GM23248 (cell line): ENCODE measurements at regions not wholly inside any gene's neighbourhood (a gene's known extent, or its start where the extent isn't known, plus 50 kb on each side); places are given as distances from the start of the nearest gene placed in this dataset.

ENCODE experiments used
- DNase-seq: peaks from one replicate; pipeline ENCODE4 v3.0.0-alpha.2; 2015
- H2AFZ ChIP-seq: fragments of 200-600 bp; sonication (generic); 2 replicates; pipeline ENCODE4 v1.6.1; 2016; ENCODE audit warnings: antibody characterized with exemption
- H3F3A ChIP-seq: fragments of 200-600 bp; sonication (generic); 2 replicates; pipeline ENCODE4 v1.6.1; 2016; ENCODE audit warnings: mild to moderate bottlenecking, antibody characterized with exemption, mixed run types; ENCODE audit not compliant: insufficient read depth
- H3K27ac ChIP-seq: fragments of 200-600 bp; sonication (generic); 2 replicates; pipeline ENCODE4 v1.5.1; 2016; ENCODE audit warnings: mild to moderate bottlenecking
- H3K27me3 ChIP-seq: fragments of 200-600 bp; sonication (generic); replicated peaks from 2 replicates; pipeline ENCODE4 v1.6.1; 2016; ENCODE audit warnings: mild to moderate bottlenecking; ENCODE audit not compliant: insufficient read depth
- H3K36me3 ChIP-seq: fragments of 200-600 bp; sonication (generic); 2 replicates; pipeline ENCODE4 v1.6.1; 2016; ENCODE audit warnings: low read depth, mild to moderate bottlenecking
- H3K4me1 ChIP-seq: fragments of 200-600 bp; sonication (generic); 2 replicates; pipeline ENCODE4 v1.6.1; 2016; ENCODE audit warnings: mild to moderate bottlenecking; ENCODE audit not compliant: insufficient read depth
- H3K4me2 ChIP-seq: fragments of 200-600 bp; sonication (generic); one replicate; pipeline ENCODE4 v1.6.1; 2016; ENCODE audit warnings: mild to moderate bottlenecking; ENCODE audit not compliant: unreplicated experiment
- H3K4me3 ChIP-seq: fragments of 200-600 bp; sonication (generic); 2 replicates; pipeline ENCODE4 v1.5.1; 2016; ENCODE audit warnings: mild to moderate bottlenecking
- H3K79me2 ChIP-seq: fragments of 200-600 bp; sonication (generic); 2 replicates; pipeline ENCODE4 v1.6.1; 2016; ENCODE audit warnings: mild to moderate bottlenecking; ENCODE audit not compliant: insufficient read depth
- H3K9ac ChIP-seq: fragments of 200-600 bp; sonication (generic); 2 replicates; pipeline ENCODE4 v1.6.1; 2016; ENCODE audit warnings: mild to moderate bottlenecking
- H3K9me2 ChIP-seq: fragments of 200-600 bp; sonication (generic); 2 replicates; pipeline ENCODE4 v1.6.1; 2016; ENCODE audit warnings: mixed run types, mild to moderate bottlenecking, moderate library complexity; ENCODE audit not compliant: insufficient read depth
- H3K9me3 ChIP-seq: fragments of 200-600 bp; sonication (generic); one replicate; pipeline ENCODE4 v1.6.1; 2017; ENCODE audit warnings: low read depth
- H4K20me1 ChIP-seq: fragments of 200-600 bp; sonication (generic); 2 replicates; pipeline ENCODE4 v1.6.0; 2016; ENCODE audit not compliant: insufficient read depth
- EZH2 ChIP-seq: fragments of 200-600 bp; sonication (generic); IDR thresholded peaks from 2 replicates; pipeline ENCODE4 v1.6.1; 2018; ENCODE audit warnings: antibody characterized with exemption, mild to moderate bottlenecking; ENCODE audit not compliant: insufficient read depth, poor library complexity, severe bottlenecking
- EZH2phosphoT487 ChIP-seq: fragments of 200-600 bp; sonication (generic); IDR thresholded peaks from 2 replicates; pipeline ENCODE4 v1.6.1; 2018; ENCODE audit warnings: antibody characterized with exemption, moderate library complexity, mild to moderate bottlenecking, low read depth; ENCODE audit not compliant: insufficient read depth
- WGBS, 2 experiments: methylation state at CpG; one replicate each; pipeline ENCODE4 v1.1.6; 2015 to 2017; ENCODE audit warnings: low lambda C conversion rate in 2 of 2, low coverage in 1 of 2; ENCODE audit errors: missing lambda C conversion rate in 2 of 2; 5-methylcytosine and 5-hydroxymethylcytosine counted together
- in situ Hi-C: fragments of 300-500 bp; cut with MboI; formaldehyde crosslinking; loops from 2 replicates; pipeline ENCODE4 v1.15.0; 2020

GRCh38 chr4:110970642-110971041 lies 347.8 kb upstream of the PITX2 start:
- Histone ChIP-seq H3K27ac (no peak overlapping the region), H2AFZ (no peak overlapping the region; the same call in 1 of the 2 replicates), H3K9ac (no peak overlapping the region), H3K9me3 (no peaks in the 10 kb centered on the region), H3K27me3 (no peaks in the 10 kb centered on the region), H4K20me1 (no peaks in the 10 kb centered on the region), H3K36me3 (no peaks in the 10 kb centered on the region), H3K9me2 (no peaks in the 10 kb centered on the region), H3K4me3 (no peak overlapping the region), H3K4me1 (0 out of 2 replicates have a peak, but pooled peaks cover 6% of the 10 kb centered on the region), H3K4me2 (no peak overlapping the region), H3F3A (peaks cover 4% of the 10 kb centered on the region; the same call in 1 of the 2 replicates), H3K79me2 (no peaks in the 10 kb centered on the region)
- TF ChIP-seq EZH2phosphoT487: no peak
- 20 to 26% methylated on average over 3 of the region's 3 CpGs for WGBS, 2 experiments
- DNase-seq: peak; percentile 51
- in situ Hi-C loops: loop anchor here (25.0 kb wide), 2 partner anchors 383 to 958 kb away; no protein-coding TSS in a partner anchor

DNA sequence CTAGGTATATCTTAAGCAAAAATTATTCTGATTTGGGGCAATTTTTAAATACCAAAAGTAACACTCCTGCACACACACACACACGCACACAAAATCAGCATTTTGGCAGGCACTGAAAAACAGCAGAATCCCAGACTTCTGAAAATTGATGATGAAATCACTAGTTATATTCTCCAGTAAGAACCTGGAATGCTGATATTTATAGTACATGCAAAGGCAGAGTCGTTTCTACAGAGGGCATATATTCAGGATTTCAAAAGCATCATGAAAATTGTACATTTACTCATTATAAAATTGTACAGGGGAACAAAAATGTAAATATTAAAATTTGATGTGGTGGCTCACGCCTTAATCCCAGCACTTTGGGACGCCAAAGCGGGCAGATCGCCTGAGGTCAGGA lies 352.5 kb upstream of the PITX2 start:
- H2AFZ ChIP-seq: no peak overlapping the region
- H3K27me3 ChIP-seq: no peaks in the 10 kb centered on the region
- H4K20me1 ChIP-seq: no peaks in the 10 kb centered on the region
- no peak overlapping the region for H3K27ac ChIP-seq
- H3K9me3 ChIP-seq: no peaks in the 10 kb centered on the region
- no peak overlapping the region for H3K4me3 ChIP-seq
- H3K4me2 ChIP-seq: no peak overlapping the region
- H3F3A ChIP-seq: no peaks in the 10 kb centered on the region
- H3K4me1 ChIP-seq: no peaks in the 10 kb centered on the region
- H3K36me3 ChIP-seq: no peaks in the 10 kb centered on the region
- TF ChIP-seq EZH2phosphoT487: no peak
- no peak for TF ChIP-seq EZH2
- H3K9me2 ChIP-seq: no peaks in the 10 kb centered on the region
- in situ Hi-C loops: no loop called here
- H3K79me2 ChIP-seq: no peaks in the 10 kb centered on the region
- WGBS, 2 experiments: 90 to 95% methylated on average over 6 of the region's 6 CpGs
- no peak for DNase-seq
- no peak overlapping the region for H3K9ac ChIP-seq

GRCh38 chr4:110977554-110977953 lies 354.7 kb upstream of the PITX2 start:
- WGBS, 2 experiments: 31 to 46% methylated on average over 2 of the region's 2 CpGs
- H3F3A ChIP-seq: no peaks in the 10 kb centered on the region
- TF ChIP-seq EZH2: no peak
- no peak for TF ChIP-seq EZH2phosphoT487
- in situ Hi-C loops: no loop called here
- no peak overlapping the region for H3K27ac ChIP-seq
- H2AFZ ChIP-seq: no peak overlapping the region
- no peaks in the 10 kb centered on the region for H3K79me2 ChIP-seq
- no peak overlapping the region for H3K9ac ChIP-seq
- H3K4me3 ChIP-seq: no peak overlapping the region
- no peaks in the 10 kb centered on the region for H3K9me2 ChIP-seq
- H4K20me1 ChIP-seq: no peaks in the 10 kb centered on the region
- DNase-seq: peak; percentile 53
- H3K4me2 ChIP-seq: no peak overlapping the region
- no peaks in the 10 kb centered on the region for H3K27me3 ChIP-seq
- no peaks in the 10 kb centered on the region for H3K36me3 ChIP-seq
- peaks cover 4% of the 10 kb centered on the region; the same call in 1 of the 2 replicates for H3K4me1 ChIP-seq
- H3K9me3 ChIP-seq: no peaks in the 10 kb centered on the region

DNA sequence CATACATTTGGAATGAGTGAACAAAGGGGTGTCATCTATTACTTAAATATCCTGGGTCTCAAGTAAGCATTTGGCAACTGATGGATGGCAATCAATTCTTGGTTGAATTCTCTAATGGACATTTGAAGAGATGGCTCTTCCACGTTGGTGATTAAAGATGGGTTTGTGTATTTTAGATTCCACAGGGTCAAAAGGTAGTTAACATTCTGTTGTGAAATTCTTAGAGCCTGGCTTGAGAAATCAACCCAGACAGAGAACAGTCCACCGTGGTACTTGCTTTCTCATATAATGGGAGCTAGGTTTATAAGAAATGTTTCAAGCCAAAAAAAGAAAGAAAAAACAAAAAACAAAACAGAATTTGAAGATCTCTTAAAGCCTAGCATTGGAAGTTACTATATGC lies 355.9 kb upstream of the PITX2 start:
- in situ Hi-C loops: no loop called here

GRCh38 chr4:110982486-110982885 lies 359.6 kb upstream of the PITX2 start:
- Histone ChIP-seq H3K79me2 (no peaks in the 10 kb centered on the region), H3F3A (no peaks in the 10 kb centered on the region), H3K4me1 (peaks cover 8% of the 10 kb centered on the region; the same call in 1 of the 2 replicates), H3K9me2 (no peaks in the 10 kb centered on the region), H3K4me2 (peak overlapping the region; percentile 9), H3K9me3 (no peaks in the 10 kb centered on the region), H2AFZ (0 out of 2 replicates have a peak overlapping the region, but pooled peaks have one; percentile 3), H3K36me3 (no peaks in the 10 kb centered on the region), H3K27me3 (no peaks in the 10 kb centered on the region), H3K9ac (no peak overlapping the region), H3K27ac (no peak overlapping the region), H4K20me1 (no peaks in the 10 kb centered on the region), H3K4me3 (no peak overlapping the region)
- in situ Hi-C loops: no loop called here
- TF ChIP-seq EZH2: no peak
- TF ChIP-seq EZH2phosphoT487: no peak
- DNase-seq: peak; percentile 34
- WGBS, 2 experiments: 56 to 65% methylated on average over 1 of the region's 1 CpG

More for the DNA sequence above, 355.9 kb upstream of the PITX2 start:
- 45 to 46% methylated on average over 2 of the region's 2 CpGs for WGBS, 2 experiments
- Histone ChIP-seq H3K27ac (no peak overlapping the region), H3K27me3 (no peaks in the 10 kb centered on the region), H3K9me3 (no peaks in the 10 kb centered on the region), H2AFZ (no peak overlapping the region), H3K4me3 (no peak overlapping the region), H3K4me1 (peaks cover 8% of the 10 kb centered on the region; the same call in 1 of the 2 replicates), H3K4me2 (no peak overlapping the region), H3F3A (no peaks in the 10 kb centered on the region), H3K79me2 (no peaks in the 10 kb centered on the region), H3K9ac (no peak overlapping the region), H3K36me3 (no peaks in the 10 kb centered on the region), H4K20me1 (no peaks in the 10 kb centered on the region), H3K9me2 (no peaks in the 10 kb centered on the region)
- TF ChIP-seq EZH2phosphoT487 (no peak), EZH2 (no peak)
- no peak for DNase-seq
